ENCODE measurements at regions not wholly inside any gene's neighbourhood (a gene's known extent, or its start where the extent isn't known, plus 50 kb on each side); places are given as distances from the start of the nearest gene placed in this dataset.

DNA sequence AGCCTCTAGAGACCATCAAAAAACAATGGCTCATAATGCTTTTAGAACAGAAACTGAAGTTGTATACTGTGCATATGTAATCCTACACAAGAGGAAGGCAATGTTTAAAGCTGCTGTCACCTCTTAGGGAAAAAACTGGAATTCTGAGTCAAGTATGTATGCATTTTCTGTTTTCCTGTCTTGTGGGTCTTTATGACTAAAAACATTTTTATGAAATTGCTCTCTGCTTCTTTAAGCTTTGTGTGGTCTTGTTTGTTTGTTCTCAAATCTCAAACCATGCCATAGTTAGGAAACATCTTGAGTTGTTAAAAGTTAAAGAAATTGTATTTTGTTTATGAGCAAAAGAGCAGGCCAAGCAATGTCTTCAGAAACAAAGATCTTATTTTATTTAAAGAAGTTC is 80.9 kb upstream of the SOX2 start:
- no peak for TF ChIP-seq EP300 (IDR thresholded peaks at IDR 0.05)
- TF ChIP-seq, protein P1, sequence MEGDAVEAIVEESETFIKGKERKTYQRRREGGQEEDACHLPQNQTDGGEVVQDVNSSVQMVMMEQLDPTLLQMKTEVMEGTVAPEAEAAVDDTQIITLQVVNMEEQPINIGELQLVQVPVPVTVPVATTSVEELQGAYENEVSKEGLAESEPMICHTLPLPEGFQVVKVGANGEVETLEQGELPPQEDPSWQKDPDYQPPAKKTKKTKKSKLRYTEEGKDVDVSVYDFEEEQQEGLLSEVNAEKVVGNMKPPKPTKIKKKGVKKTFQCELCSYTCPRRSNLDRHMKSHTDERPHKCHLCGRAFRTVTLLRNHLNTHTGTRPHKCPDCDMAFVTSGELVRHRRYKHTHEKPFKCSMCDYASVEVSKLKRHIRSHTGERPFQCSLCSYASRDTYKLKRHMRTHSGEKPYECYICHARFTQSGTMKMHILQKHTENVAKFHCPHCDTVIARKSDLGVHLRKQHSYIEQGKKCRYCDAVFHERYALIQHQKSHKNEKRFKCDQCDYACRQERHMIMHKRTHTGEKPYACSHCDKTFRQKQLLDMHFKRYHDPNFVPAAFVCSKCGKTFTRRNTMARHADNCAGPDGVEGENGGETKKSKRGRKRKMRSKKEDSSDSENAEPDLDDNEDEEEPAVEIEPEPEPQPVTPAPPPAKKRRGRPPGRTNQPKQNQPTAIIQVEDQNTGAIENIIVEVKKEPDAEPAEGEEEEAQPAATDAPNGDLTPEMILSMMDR (IDR thresholded peaks at IDR 0.05): no peak

Data from upper lobe of left lung (tissue), 4 donors.